CD4-positive, alpha-beta memory T cell (primary cell): ENCODE measurements at regions not wholly inside any gene's neighbourhood (a gene's known extent, or its start where the extent isn't known, plus 50 kb on each side); places are given as distances from the start of the nearest gene placed in this dataset.

Source experiments
- CTCF ChIA-PET: fragments of 350-600 bp; sonication (Branson Sonifier 250); formaldehyde crosslinking; loops from one replicate; lab custom pipeline; 2021; ENCODE audit warnings: inconsistent platforms; ENCODE audit not compliant: partially characterized antibody; lab: Charles Lee
- POLR2A ChIA-PET: fragments of 350-600 bp; sonication (Branson Sonifier 250); formaldehyde crosslinking; loops from one replicate; lab custom pipeline; 2021; ENCODE audit not compliant: partially characterized antibody; lab: Charles Lee
- DNase-seq, 5 donors: peaks; one replicate each; pipeline versions ENCODE4 v3.0.0 to v3.0.0-alpha.2; 2020 to 2022; ENCODE audit warnings: mixed read lengths in 1 of 5
- H3K27ac ChIP-seq: one replicate; pipeline ENCODE4 v1.7.0; 2013; ENCODE audit warnings: low read depth, low read length
- H3K27me3 ChIP-seq: 2 replicates; pipeline ENCODE4 v1.7.0; 2013; ENCODE audit warnings: mild to moderate bottlenecking, low read length, moderate library complexity; ENCODE audit not compliant: insufficient read depth
- H3K36me3 ChIP-seq: 2 replicates; pipeline ENCODE4 v1.7.0; 2013; ENCODE audit warnings: mild to moderate bottlenecking, low read length, moderate library complexity; ENCODE audit not compliant: insufficient read depth
- H3K4me1 ChIP-seq: 2 replicates; pipeline ENCODE4 v1.7.0; 2013; ENCODE audit warnings: mild to moderate bottlenecking, low read length, moderate library complexity; ENCODE audit not compliant: insufficient read depth
- H3K4me3 ChIP-seq, 2 donors: one replicate each; pipeline ENCODE4 v1.7.0; 2013; ENCODE audit warnings: low read length in 2 of 2, mild to moderate bottlenecking in 1 of 2
- H3K9me3 ChIP-seq, 2 donors: one replicate each; pipeline ENCODE4 v1.7.0; 2013; ENCODE audit warnings: low read length in 2 of 2, control low read depth in 1 of 2; ENCODE audit not compliant: control insufficient read depth in 1 of 2
- H3K27ac Mint-ChIP-seq, 7 donors: one replicate each; pipeline ENCODE4 v1.8.0; 2020 to 2021; ENCODE audit warnings: mixed read lengths in 7 of 7, mild to moderate bottlenecking in 6 of 7, inconsistent platforms in 3 of 7, moderate library complexity in 3 of 7
- H3K27me3 Mint-ChIP-seq, 2 donors: one replicate each; pipeline ENCODE4 v1.8.0; 2020 to 2021; ENCODE audit warnings: mixed read lengths in 2 of 2
- H3K36me3 Mint-ChIP-seq, 2 donors: one replicate each; pipeline ENCODE4 v1.8.0; 2020 to 2021; ENCODE audit warnings: mixed read lengths in 2 of 2, inconsistent platforms in 1 of 2, mild to moderate bottlenecking in 1 of 2
- H3K4me1 Mint-ChIP-seq, 4 donors: one replicate each; pipeline ENCODE4 v1.8.0; 2020 to 2021; ENCODE audit warnings: mixed read lengths in 4 of 4, mild to moderate bottlenecking in 1 of 4
- H3K4me3 Mint-ChIP-seq, 8 donors: one replicate each; pipeline ENCODE4 v1.8.0; 2020 to 2021; ENCODE audit warnings: mixed read lengths in 8 of 8, mild to moderate bottlenecking in 7 of 8, moderate library complexity in 6 of 8, inconsistent platforms in 3 of 8
- H3K9me3 Mint-ChIP-seq, 8 donors: one replicate each; pipeline ENCODE4 v1.8.0; 2020 to 2021; ENCODE audit warnings: mixed read lengths in 8 of 8, mild to moderate bottlenecking in 5 of 8, inconsistent platforms in 3 of 8, moderate library complexity in 1 of 8
- intact Hi-C: fragments of 100-400 bp; cut with micrococcal nuclease; formaldehyde crosslinking; loops from one replicate; pipeline ENCODE4 v1.15.1; 2023

DNA sequence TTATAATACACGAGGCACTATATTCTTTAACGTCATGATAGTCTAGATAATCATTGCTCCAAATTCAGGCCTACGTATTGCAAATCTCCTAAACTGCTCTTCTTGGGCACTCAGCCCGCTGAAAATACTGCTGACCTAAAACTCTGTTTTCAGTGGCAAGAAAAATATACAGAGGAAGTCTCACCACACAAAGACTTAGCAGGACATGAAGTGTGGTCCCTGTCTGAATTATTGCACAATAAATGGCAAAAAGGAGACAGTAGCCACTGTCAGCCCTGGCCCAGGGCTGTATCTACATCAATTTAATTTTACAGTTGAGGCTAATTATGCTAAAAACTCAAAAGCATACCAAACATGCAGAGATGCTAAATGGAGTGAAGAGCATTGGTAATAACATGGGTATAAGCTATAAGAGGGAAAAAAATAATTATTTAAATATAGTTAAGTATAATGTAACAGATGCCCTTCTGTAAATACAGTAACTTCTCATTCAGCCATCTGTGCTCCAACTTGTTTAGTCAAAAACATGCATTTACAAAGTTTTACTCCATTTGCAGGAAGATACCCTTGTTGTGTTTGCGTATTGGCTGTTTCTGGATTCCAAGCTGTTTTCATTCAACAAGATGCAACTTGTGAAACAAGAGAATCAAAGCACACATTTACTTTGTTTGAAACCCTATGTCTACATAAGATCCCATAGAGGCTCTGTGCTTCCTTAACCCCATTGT lies 800.0 kb upstream of the LUZP2 start:
- H3K36me3 ChIP-seq, result no peaks in the 10 kb centered on the region
- Mint-ChIP-seq H3K36me3 (no peaks in the 10 kb centered on the region), H3K4me1 (no peaks in the 10 kb centered on the region), H3K27ac (no peak overlapping the region), H3K9me3 (peaks cover 0 to 9% (median 4%) of the 10 kb centered on the region in 8 donors), H3K27me3 (no peaks in the 10 kb centered on the region), H3K4me3 (no peak overlapping the region)
- H3K4me3 ChIP-seq, result no peak overlapping the region
- intact Hi-C loops, result no loop called here
- no peaks in the 10 kb centered on the region for H3K9me3 ChIP-seq
- no peaks in the 10 kb centered on the region for H3K27me3 ChIP-seq
- POLR2A ChIA-PET, result no interaction called here
- no peak for DNase-seq
- CTCF ChIA-PET, result no interaction called here
- no peak overlapping the region for H3K27ac ChIP-seq
- no peaks in the 10 kb centered on the region for H3K4me1 ChIP-seq

DNA sequence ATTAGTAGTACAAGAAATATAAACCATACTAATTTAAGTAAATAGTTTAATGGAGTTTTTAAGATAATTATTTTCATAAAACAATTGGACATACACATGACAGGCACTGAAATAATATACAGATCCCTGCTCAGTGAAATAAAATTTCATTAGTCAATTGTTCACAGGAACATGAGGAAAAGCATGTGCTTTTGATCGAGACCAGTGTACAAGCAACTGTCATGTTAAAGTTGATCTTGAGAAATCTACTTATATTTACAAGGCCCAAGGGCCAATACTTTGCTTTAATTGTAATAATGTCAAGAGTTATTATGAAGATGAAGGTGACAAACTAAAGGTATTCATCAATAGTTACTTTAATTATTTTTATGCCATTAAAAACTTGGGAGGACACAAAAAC lies 792.7 kb upstream of the LUZP2 start:
- H3K36me3 ChIP-seq, result no peaks in the 10 kb centered on the region
- POLR2A ChIA-PET, result no interaction called here

DNA sequence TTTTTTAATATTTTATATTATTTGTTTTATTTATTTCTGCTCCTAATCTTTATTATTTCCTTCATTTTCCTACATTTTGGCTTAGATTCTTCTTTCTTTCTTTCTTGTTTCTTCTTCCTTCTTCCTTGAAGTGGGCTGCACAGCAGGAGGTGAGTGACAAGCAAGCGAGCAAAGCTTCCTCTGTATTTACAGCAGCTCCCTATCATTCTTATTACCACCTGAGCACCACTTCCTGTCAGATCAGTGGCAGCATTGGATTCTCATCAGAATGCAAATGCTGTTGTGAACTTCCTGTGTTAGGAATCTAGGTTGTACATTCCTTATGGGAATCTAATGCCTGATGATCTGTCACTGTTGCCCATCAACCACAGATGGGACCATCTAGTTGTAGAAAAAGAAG lies 784.9 kb upstream of the LUZP2 start:
- CTCF ChIA-PET, result no interaction called here
- Mint-ChIP-seq H3K27me3 (no peaks in the 10 kb centered on the region), H3K9me3 (peaks cover 0 to 38% (median 22%) of the 10 kb centered on the region in 8 donors), H3K36me3 (no peaks in the 10 kb centered on the region), H3K4me1 (no peaks in the 10 kb centered on the region), H3K4me3 (no peak overlapping the region), H3K27ac (no peak overlapping the region)
- no peak overlapping the region for H3K27ac ChIP-seq
- no peak for DNase-seq
- POLR2A ChIA-PET, result no interaction called here
- H3K4me1 ChIP-seq, result no peaks in the 10 kb centered on the region
- H3K4me3 ChIP-seq, result no peak overlapping the region
- H3K9me3 ChIP-seq, result peaks cover 0 to 5% of the 10 kb centered on the region in 2 donors
- H3K27me3 ChIP-seq, result no peaks in the 10 kb centered on the region
- intact Hi-C loops, result no loop called here
- H3K36me3 ChIP-seq, result no peaks in the 10 kb centered on the region

More for the DNA sequence above, 792.7 kb upstream of the LUZP2 start:
- H3K4me3 ChIP-seq, result no peak overlapping the region
- Mint-ChIP-seq H3K36me3 (no peaks in the 10 kb centered on the region), H3K27me3 (no peaks in the 10 kb centered on the region), H3K27ac (no peak overlapping the region), H3K4me1 (no peaks in the 10 kb centered on the region), H3K9me3 (peaks cover 2 to 20% (median 12%) of the 10 kb centered on the region in 8 donors), H3K4me3 (no peak overlapping the region)
- no peak overlapping the region for H3K27ac ChIP-seq
- DNase-seq, result no peak
- H3K4me1 ChIP-seq, result no peaks in the 10 kb centered on the region
- CTCF ChIA-PET, result no interaction called here
- intact Hi-C loops, result no loop called here
- H3K27me3 ChIP-seq, result no peaks in the 10 kb centered on the region
- H3K9me3 ChIP-seq, result peaks cover 0 to 5% of the 10 kb centered on the region in 2 donors

DNA sequence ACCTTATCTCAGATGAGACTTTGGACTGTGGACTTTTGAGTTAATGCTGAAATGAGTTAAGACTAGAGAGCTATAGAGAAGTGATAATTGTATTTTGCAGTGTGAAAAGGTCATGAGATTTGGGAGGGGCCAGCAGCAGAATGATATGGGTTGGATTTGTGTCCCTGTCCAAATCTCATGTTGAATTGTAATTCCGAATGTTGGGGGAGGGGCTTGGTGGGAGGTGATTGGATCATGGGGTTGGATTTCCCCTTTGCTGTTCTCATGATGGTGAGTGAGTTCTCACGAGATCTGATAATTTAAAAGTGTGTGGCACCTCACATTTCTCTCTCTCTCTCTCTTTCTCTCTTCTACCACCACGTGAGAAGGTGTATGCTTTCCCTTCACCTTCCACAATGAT lies 777.8 kb upstream of the LUZP2 start:
- H3K36me3 Mint-ChIP-seq, result no peaks in the 10 kb centered on the region
- intact Hi-C loops, result no loop called here

DNA sequence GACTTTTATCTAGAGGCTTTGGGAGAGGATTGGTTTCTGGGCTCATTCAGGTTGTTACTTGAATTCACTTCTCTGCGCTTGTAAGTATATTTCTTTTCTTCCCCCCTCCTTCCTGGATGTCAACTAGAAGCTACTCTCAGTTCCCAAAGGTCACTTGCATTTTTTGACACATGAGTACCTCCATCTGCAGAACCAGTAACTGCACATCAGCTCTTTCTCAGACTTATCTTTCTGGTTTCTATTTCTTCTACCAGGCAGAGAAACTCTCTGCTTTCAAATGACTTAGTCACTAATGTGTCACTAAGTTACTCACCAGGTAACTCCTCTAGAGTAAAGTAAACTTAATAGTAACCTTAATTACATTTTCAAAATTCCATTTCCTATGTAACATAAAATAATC lies 773.0 kb upstream of the LUZP2 start:
- no peaks in the 10 kb centered on the region for H3K27me3 ChIP-seq
- no peaks in the 10 kb centered on the region for H3K36me3 ChIP-seq
- H3K9me3 Mint-ChIP-seq, result peaks cover 0 to 20% (median 10%) of the 10 kb centered on the region in 8 donors
- no peaks in the 10 kb centered on the region for H3K9me3 ChIP-seq
- ChIA-PET CTCF (no interaction called here), POLR2A (no interaction called here)
- no peaks in the 10 kb centered on the region for H3K36me3 Mint-ChIP-seq
- DNase-seq, result no peak
- no peak overlapping the region for H3K4me3 Mint-ChIP-seq
- no peaks in the 10 kb centered on the region for H3K4me1 Mint-ChIP-seq
- H3K4me3 ChIP-seq, result no peak overlapping the region
- no peak overlapping the region for H3K27ac Mint-ChIP-seq
- no peaks in the 10 kb centered on the region for H3K27me3 Mint-ChIP-seq
- no peak overlapping the region for H3K27ac ChIP-seq
- no peaks in the 10 kb centered on the region for H3K4me1 ChIP-seq
- intact Hi-C loops, result no loop called here

More for the DNA sequence above, 777.8 kb upstream of the LUZP2 start:
- H3K27me3 Mint-ChIP-seq, result no peaks in the 10 kb centered on the region
- Histone ChIP-seq H3K4me3 (no peak overlapping the region), H3K4me1 (no peaks in the 10 kb centered on the region), H3K27ac (no peak overlapping the region), H3K27me3 (no peaks in the 10 kb centered on the region), H3K36me3 (no peaks in the 10 kb centered on the region), H3K9me3 (no peaks in the 10 kb centered on the region)
- no peaks in the 10 kb centered on the region for H3K4me1 Mint-ChIP-seq
- ChIA-PET POLR2A (no interaction called here), CTCF (no interaction called here)
- H3K9me3 Mint-ChIP-seq, result peaks cover 0 to 23% (median 13%) of the 10 kb centered on the region in 8 donors
- no peak overlapping the region for H3K27ac Mint-ChIP-seq
- DNase-seq, result no peak
- no peak overlapping the region for H3K4me3 Mint-ChIP-seq

DNA sequence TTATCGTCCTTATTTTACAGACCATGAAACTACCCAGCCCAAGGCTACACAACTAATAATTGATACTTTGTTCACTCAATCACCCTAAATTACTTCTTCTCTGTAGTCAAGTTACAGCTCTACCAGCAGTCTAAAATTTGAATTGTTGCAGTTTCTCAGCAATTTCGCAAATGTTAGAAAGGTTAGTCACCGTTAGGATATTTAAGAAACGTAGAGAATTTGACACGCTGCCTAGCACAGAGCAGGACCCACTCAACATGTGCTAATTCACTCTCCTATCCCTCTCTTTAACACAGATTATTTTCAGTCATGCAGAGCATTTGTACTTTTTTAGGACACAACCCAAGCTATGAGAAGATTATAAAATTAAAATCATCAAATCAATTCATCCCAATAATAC lies 771.1 kb upstream of the LUZP2 start:
- DNase-seq, result no peak
- H3K9me3 Mint-ChIP-seq, result peaks cover 0 to 14% (median 9%) of the 10 kb centered on the region in 8 donors
- POLR2A ChIA-PET, result no interaction called here
- CTCF ChIA-PET, result no interaction called here
- H3K36me3 Mint-ChIP-seq, result no peaks in the 10 kb centered on the region
- no peaks in the 10 kb centered on the region for H3K4me1 ChIP-seq
- H3K27ac Mint-ChIP-seq, result no peak overlapping the region
- H3K4me3 Mint-ChIP-seq, result no peak overlapping the region
- H3K27ac ChIP-seq, result no peak overlapping the region
- no peak overlapping the region for H3K4me3 ChIP-seq
- H3K27me3 ChIP-seq, result no peaks in the 10 kb centered on the region
- no peaks in the 10 kb centered on the region for H3K36me3 ChIP-seq
- no peaks in the 10 kb centered on the region for H3K27me3 Mint-ChIP-seq
- intact Hi-C loops, result no loop called here
- H3K9me3 ChIP-seq, result no peaks in the 10 kb centered on the region
- H3K4me1 Mint-ChIP-seq, result no peaks in the 10 kb centered on the region

DNA sequence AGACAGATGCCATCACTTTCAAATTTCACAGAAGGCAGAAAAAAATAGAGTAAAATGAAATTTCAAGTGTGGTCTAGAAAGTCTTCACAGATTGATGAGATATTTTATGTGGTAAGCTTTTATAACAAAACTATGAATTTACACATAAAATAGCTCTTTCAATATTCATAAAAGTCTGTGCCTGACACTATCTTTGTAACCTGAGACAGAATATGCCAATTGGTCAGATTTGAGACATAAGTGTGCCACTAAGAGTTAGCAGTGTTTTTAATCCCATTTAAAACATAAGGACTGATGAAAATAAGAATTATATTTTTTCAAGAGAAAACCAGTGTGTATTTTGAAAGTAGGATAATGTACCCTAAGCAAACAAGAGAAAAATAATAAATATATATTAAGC lies 769.5 kb upstream of the LUZP2 start:
- H3K4me1 ChIP-seq, result no peaks in the 10 kb centered on the region
- CTCF ChIA-PET, result no interaction called here

More for the DNA sequence above, 769.5 kb upstream of the LUZP2 start:
- H3K27me3 Mint-ChIP-seq, result no peaks in the 10 kb centered on the region
- H3K4me3 ChIP-seq, result no peak overlapping the region
- H3K4me1 Mint-ChIP-seq, result no peaks in the 10 kb centered on the region
- no peak overlapping the region for H3K27ac Mint-ChIP-seq
- no peaks in the 10 kb centered on the region for H3K36me3 ChIP-seq
- H3K9me3 Mint-ChIP-seq, result peaks cover 0 to 23% (median 10%) of the 10 kb centered on the region in 8 donors
- H3K36me3 Mint-ChIP-seq, result no peaks in the 10 kb centered on the region
- intact Hi-C loops, result no loop called here
- POLR2A ChIA-PET, result no interaction called here
- H3K4me3 Mint-ChIP-seq, result no peak overlapping the region
- H3K27me3 ChIP-seq, result no peaks in the 10 kb centered on the region
- no peaks in the 10 kb centered on the region for H3K9me3 ChIP-seq
- no peak for DNase-seq
- H3K27ac ChIP-seq, result no peak overlapping the region
